Endothelial cell of umbilical vein (primary cell): ENCODE measurements at regions not wholly inside any gene's neighbourhood (a gene's known extent, or its start where the extent isn't known, plus 50 kb on each side); places are given as distances from the start of the nearest gene placed in this dataset.

Source experiments
- BruUV-seq: library from RNA; stranded (reverse); fragments of 400-500 nt; replicated peaks from 2 replicates; lab custom pipeline; 2021; lab: Mats Ljungman, UMichigan
- CTCF ChIA-PET: fragments of 300-600, 350-600 bp; sonication (Branson Sonifier 250); formaldehyde crosslinking; loops from one replicate; lab custom pipeline; 2021; ENCODE audit warnings: antibody characterized with exemption, inconsistent platforms; lab: Charles Lee
- POLR2A ChIA-PET: fragments of 300-600, 350-600 bp; sonication (Branson Sonifier 250); formaldehyde crosslinking; loops from one replicate; lab custom pipeline; 2021; ENCODE audit warnings: antibody characterized with exemption, inconsistent platforms; lab: Charles Lee
- DNase-seq: peaks from one replicate; pipeline ENCODE4 v3.0.0-alpha.2; 2011; ENCODE audit warnings: low read depth, low spot score
- FAIRE-seq: peaks from 2 replicates; lab custom pipeline; 2011; peaks lifted over from hg19 to GRCh38; lab: Jason Lieb, UNC
- H2AFZ ChIP-seq: 2 replicates; pipeline ENCODE4 v1.6.0; 2012; ENCODE audit warnings: low read depth, low read length, control low read depth, inconsistent platforms
- H3K27ac ChIP-seq: 2 replicates; pipeline ENCODE4 v1.5.1; 2011; ENCODE audit warnings: low read depth, mild to moderate bottlenecking, control low read depth, low read length, moderate library complexity; ENCODE audit not compliant: insufficient read depth
- H3K27me3 ChIP-seq, 2 experiments: 2 replicates each; pipeline versions ENCODE4 v1.6.0 to v1.6.1; 2011; ENCODE audit warnings: low read length in 2 of 2, mixed read lengths in 1 of 2; ENCODE audit not compliant: control insufficient read depth in 2 of 2, insufficient read depth in 2 of 2
- H3K36me3 ChIP-seq, 2 experiments: 2 replicates in 1 of 2; 3 replicates in 1 of 2; pipeline ENCODE4 v1.5.1; 2011; ENCODE audit warnings: low read length in 2 of 2, mild to moderate bottlenecking in 1 of 2, moderate library complexity in 1 of 2; ENCODE audit not compliant: control insufficient read depth in 2 of 2, insufficient read depth in 2 of 2; ENCODE audit errors: extremely low read depth in 1 of 2
- H3K4me1 ChIP-seq: 3 replicates; pipeline ENCODE4 v1.5.1; 2011; ENCODE audit warnings: mild to moderate bottlenecking, low read length; ENCODE audit not compliant: control insufficient read depth, insufficient read depth; ENCODE audit errors: extremely low read depth
- H3K4me2 ChIP-seq: 2 replicates; pipeline ENCODE4 v1.6.1; 2011; ENCODE audit warnings: low read length, control low read depth, mixed read lengths; ENCODE audit not compliant: insufficient read depth
- H3K4me3 ChIP-seq, 3 experiments: fragments of 200-600 bp in 1 of 3; sonication (generic), shearing (Covaris generic) in 1 of 3; replicated peaks in 1 of 3; 2 replicates each; pipeline ENCODE4 v1.5.1; 2011 to 2016; ENCODE audit warnings: control low read depth in 3 of 3, low read length in 3 of 3, mild to moderate bottlenecking in 2 of 3, inconsistent platforms in 1 of 3, low read depth in 1 of 3, moderate library complexity in 1 of 3; ENCODE audit not compliant: insufficient read depth in 1 of 3
- H3K79me2 ChIP-seq: 2 replicates; pipeline ENCODE4 v1.6.0; 2012; ENCODE audit warnings: low read length, inconsistent platforms; ENCODE audit not compliant: control insufficient read depth, insufficient read depth
- H3K9ac ChIP-seq: replicated peaks from 2 replicates; pipeline ENCODE3; 2011; ENCODE audit warnings: low read length, control low read depth; ENCODE audit not compliant: insufficient read depth; ENCODE audit errors: extremely low read depth
- H3K9me1 ChIP-seq: replicated peaks from 3 replicates; pipeline ENCODE4 v1.6.0; 2011; ENCODE audit warnings: mild to moderate bottlenecking, low read length; ENCODE audit not compliant: control insufficient read depth, insufficient read depth; ENCODE audit errors: extremely low read depth
- H3K9me3 ChIP-seq: replicated peaks from 2 replicates; pipeline ENCODE4 v1.5.1; 2012; ENCODE audit warnings: low read length, inconsistent platforms; ENCODE audit not compliant: control insufficient read depth, insufficient read depth
- H4K20me1 ChIP-seq: replicated peaks from 2 replicates; pipeline ENCODE3; 2011; ENCODE audit warnings: mild to moderate bottlenecking, low read length; ENCODE audit not compliant: control insufficient read depth, insufficient read depth; ENCODE audit errors: extremely low read depth
- CTCF ChIP-seq, 2 donors: IDR thresholded peaks; 1 replicate in 1 of 2; 2 replicates in 1 of 2; pipeline ENCODE4 v1.5.1; 2011; ENCODE audit warnings: low read length in 2 of 2, mild to moderate bottlenecking in 2 of 2, moderate library complexity in 2 of 2, control low read depth in 1 of 2, inconsistent platforms in 1 of 2, low read depth in 1 of 2; ENCODE audit not compliant: insufficient read depth in 1 of 2; ENCODE audit errors: extremely low read depth in 1 of 2
- FOS ChIP-seq: IDR thresholded peaks from 2 replicates; pipeline ENCODE4 v1.6.1; 2011; ENCODE audit warnings: mild to moderate bottlenecking, low read length, moderate library complexity, borderline replicate concordance; ENCODE audit not compliant: insufficient read depth
- GATA2 ChIP-seq: IDR thresholded peaks from 2 replicates; pipeline ENCODE4 v1.7.0; 2011; ENCODE audit warnings: low read depth, mild to moderate bottlenecking, moderate library complexity, mixed read lengths, low read length; ENCODE audit not compliant: insufficient read length, insufficient read depth
- JUN ChIP-seq: IDR thresholded peaks from 2 replicates; pipeline ENCODE4 v1.6.1; 2011; ENCODE audit warnings: borderline replicate concordance, low read depth; ENCODE audit not compliant: insufficient read length, insufficient read depth
- MAX ChIP-seq: IDR thresholded peaks from 2 replicates; pipeline ENCODE4 v1.6.1; 2011; ENCODE audit not compliant: insufficient read depth, insufficient read length
- MYC ChIP-seq: IDR thresholded peaks from one replicate; pipeline ENCODE4 v1.6.1; 2011; ENCODE audit warnings: mild to moderate bottlenecking, low read depth, low read length
- POLR2A ChIP-seq: IDR thresholded peaks from 2 replicates; pipeline ENCODE4 v1.6.1; 2012; ENCODE audit warnings: low read depth, mild to moderate bottlenecking, control low read depth, low read length
- POLR2AphosphoS5 ChIP-seq: IDR thresholded peaks from 2 replicates; pipeline ENCODE4 v1.6.1; 2012; ENCODE audit warnings: low read depth, mild to moderate bottlenecking, control low read depth, low read length, moderate library complexity; ENCODE audit not compliant: insufficient read depth
- dilution Hi-C: fragments of 300-500 bp; cut with MboI; formaldehyde crosslinking; loops from one replicate; pipeline ENCODE4 v1.15.0; 2019; ENCODE audit warnings: low sequenced_read_pairs; ENCODE audit not compliant: extremely low pct_ligation_motif_present
- intact Hi-C: fragments of 100-400 bp; cut with micrococcal nuclease; formaldehyde crosslinking; loops from one replicate; pipeline ENCODE4 v1.10.0; 2022

- Histone ChIP-seq H4K20me1 (no peaks in the 10 kb centered on the region), H3K27me3 (no peaks in the 10 kb centered on the region), H3K9me1 (no peaks in the 10 kb centered on the region), H3K9ac (no peak overlapping the region), H3K9me3 (no peaks in the 10 kb centered on the region), H2AFZ (no peak overlapping the region), H3K79me2 (no peaks in the 10 kb centered on the region), H3K4me3 (no peak overlapping the region), H3K27ac (no peak overlapping the region), H3K4me1 (peaks cover 12% of the 10 kb centered on the region), H3K4me2 (peak overlapping the region; percentile 29), H3K36me3 (no peaks in the 10 kb centered on the region)
- intact Hi-C loops = loop anchor here (2.0 kb wide), 1 partner anchor 64 kb away; no protein-coding TSS in a partner anchor
- dilution Hi-C loops = no loop called here
- ChIA-PET POLR2A (no interaction called here), CTCF (interaction anchor here (1.2 kb wide), 1 partner anchor 76 kb away, joined by 3 read pairs; no protein-coding TSS in a partner anchor)
- FAIRE-seq (no peak), DNase-seq (peak; percentile 59)
- TF ChIP-seq FOS (peak; percentile 73), GATA2 (no peak), POLR2A (no peak), MAX (no peak), POLR2AphosphoS5 (no peak), MYC (no peak), CTCF (IDR thresholded peaks at IDR 0.05; ENCODE audit: extremely low read depth in 1 of 2, insufficient read depth in 1 of 2, low read depth in 1 of 2, low read length in 2 of 2) (no peak), JUN (peak; percentile 72)
- no TSS peak for BruUV-seq
Measured at GRCh38 chr7:15998617-15999016, 312.1 kb upstream of the MEOX2 start.
